GM10248 (cell line): ENCODE measurements at regions not wholly inside any gene's neighbourhood (a gene's known extent, or its start where the extent isn't known, plus 50 kb on each side); places are given as distances from the start of the nearest gene placed in this dataset.

Source experiments
- CTCF ChIA-PET: fragments of 300-600 bp; sonication (Branson Sonifier 250); formaldehyde crosslinking; extraction: SDS; loops from one replicate; lab custom pipeline; 2021; ENCODE audit warnings: antibody characterized with exemption; lab: Yijun Ruan, JAX
- POLR2A ChIA-PET: fragments of 350-650 bp; sonication (Branson Sonifier 250); formaldehyde crosslinking; extraction: SDS; loops from one replicate; lab custom pipeline; 2020; ENCODE audit warnings: antibody characterized with exemption; lab: Yijun Ruan, JAX
- DNase-seq: peaks from one replicate; pipeline ENCODE4 v3.0.0; 2012; ENCODE audit errors: extremely low spot score
- CTCF ChIP-seq: IDR thresholded peaks from 2 replicates; pipeline ENCODE4 v1.5.1; 2012; ENCODE audit warnings: mild to moderate bottlenecking, low read depth; ENCODE audit errors: extremely low read depth, missing control alignments, control extremely low read depth

DNA sequence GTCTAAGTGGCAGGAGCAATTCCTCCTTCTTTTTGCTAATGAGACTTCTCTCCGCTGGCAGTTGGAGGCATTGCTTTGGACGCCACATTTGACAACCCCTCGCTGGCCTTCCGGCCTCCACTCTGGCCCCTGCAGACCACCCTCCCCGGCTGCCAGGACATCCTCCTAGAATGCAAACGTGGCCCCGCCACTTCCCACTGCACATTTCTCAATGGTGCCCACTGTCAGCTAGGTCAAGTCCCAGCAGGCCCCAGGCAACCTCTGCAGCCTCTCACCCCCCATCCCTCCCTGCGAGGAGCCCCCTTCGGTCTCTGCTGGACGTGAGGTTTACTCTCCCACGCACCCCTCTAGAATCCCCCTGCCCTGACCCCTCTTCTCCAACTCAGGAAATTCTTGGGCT is 250.3 kb downstream of the FOXL1 start:
- no peak for TF ChIP-seq CTCF
- ChIA-PET POLR2A (no interaction called here), CTCF (no interaction called here)
- DNase-seq, result no peak

GRCh38 chr16:86831366-86831765 is 253.0 kb downstream of the FOXL1 start:
- ChIA-PET CTCF (interaction anchor here (1.3 kb wide), 1 partner anchor 10 kb away, joined by 3 read pairs; no protein-coding TSS in a partner anchor), POLR2A (no interaction called here)
- no peak for DNase-seq
- no peak for TF ChIP-seq CTCF

GRCh38 chr16:86833136-86833535 is 254.8 kb downstream of the FOXL1 start:
- DNase-seq, result no peak
- ChIA-PET POLR2A (no interaction called here), CTCF (interaction anchor here (1.1 kb wide), 1 partner anchor 24 kb away, joined by 4 read pairs; no protein-coding TSS in a partner anchor)
- TF ChIP-seq CTCF, result no peak

GRCh38 chr16:86834451-86835035 is 256.2 kb downstream of the FOXL1 start:
- CTCF ChIA-PET, result no interaction called here
- POLR2A ChIA-PET, result no interaction called here
- no peak for TF ChIP-seq CTCF
- DNase-seq, result no peak

DNA sequence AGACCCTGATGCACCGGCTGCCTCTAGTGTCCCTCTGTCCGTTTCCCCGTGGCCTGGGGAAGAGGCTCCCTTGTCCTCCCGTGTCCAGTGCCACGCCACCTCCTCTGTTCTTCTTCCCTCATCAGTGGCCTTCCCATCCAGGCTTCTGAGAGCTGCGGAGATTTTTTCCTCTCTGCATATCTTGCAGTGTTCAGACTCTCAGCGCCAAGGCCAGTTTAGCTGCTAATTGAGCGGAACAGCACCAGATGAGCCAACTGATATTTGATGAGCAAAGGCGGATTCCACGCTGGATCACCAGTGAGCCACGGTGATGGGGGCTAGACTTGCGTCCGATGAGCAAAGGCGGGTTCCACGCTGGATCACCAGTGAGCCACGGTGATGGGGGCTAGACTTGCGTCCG is 257.6 kb downstream of the FOXL1 start:
- no peak for TF ChIP-seq CTCF
- ChIA-PET POLR2A (no interaction called here), CTCF (no interaction called here)
- no peak for DNase-seq

- ChIA-PET CTCF (no interaction called here), POLR2A (no interaction called here)
- DNase-seq, result no peak
- TF ChIP-seq CTCF, result no peak
Measured at GRCh38 chr16:86836503-86837129, 258.3 kb downstream of the FOXL1 start.
